ENCODE measurements at regions not wholly inside any gene's neighbourhood (a gene's known extent, or its start where the extent isn't known, plus 50 kb on each side); places are given as distances from the start of the nearest gene placed in this dataset.

- no peak for DNase-seq (ENCODE audit: low read depth)
Observed at GRCh38 chr3:14286887-14287500, 108.4 kb downstream of the LSM3 start.

GRCh38 chr3:14288177-14288788 is 109.7 kb downstream of the LSM3 start:
- no peak for DNase-seq (ENCODE audit: low read depth)

GRCh38 chr3:14288833-14289451 is 110.3 kb downstream of the LSM3 start:
- no peak for DNase-seq (ENCODE audit: low read depth)

- peak; percentile 43 for DNase-seq (ENCODE audit: low read depth)
Observed at GRCh38 chr3:14289590-14290461, 111.2 kb downstream of the LSM3 start.

GRCh38 chr3:14290631-14291385 is 111.6 kb upstream of the SLC6A6 start:
- no peak for DNase-seq (ENCODE audit: low read depth)

GRCh38 chr3:14295037-14295436 is 107.4 kb upstream of the SLC6A6 start:
- DNase-seq (ENCODE audit: low read depth): no peak

- DNase-seq (ENCODE audit: low read depth): no peak
Observed at GRCh38 chr3:14295801-14296200, 106.6 kb upstream of the SLC6A6 start.

GRCh38 chr3:14297305-14297704 is 105.1 kb upstream of the SLC6A6 start:
- no peak for DNase-seq (ENCODE audit: low read depth)

- no peak for DNase-seq (ENCODE audit: low read depth)
Observed at GRCh38 chr3:14297784-14298236, 104.6 kb upstream of the SLC6A6 start.

GRCh38 chr3:14298442-14298841 is 104.0 kb upstream of the SLC6A6 start:
- no peak for DNase-seq (ENCODE audit: low read depth)

- DNase-seq (ENCODE audit: low read depth): no peak
Observed at GRCh38 chr3:14298991-14299555, 103.3 kb upstream of the SLC6A6 start.

- no peak for DNase-seq (ENCODE audit: low read depth)
Observed at GRCh38 chr3:14299767-14300166, 102.6 kb upstream of the SLC6A6 start.

GRCh38 chr3:14300721-14301399 is 101.5 kb upstream of the SLC6A6 start:
- DNase-seq (ENCODE audit: low read depth): no peak

- DNase-seq (ENCODE audit: low read depth): no peak
Observed at GRCh38 chr3:14301558-14301957, 100.8 kb upstream of the SLC6A6 start.

GRCh38 chr3:14303336-14304100 is 98.9 kb upstream of the SLC6A6 start:
- no peak for DNase-seq (ENCODE audit: low read depth)

- no peak for DNase-seq (ENCODE audit: low read depth)
Observed at GRCh38 chr3:14304101-14305045, 98.0 kb upstream of the SLC6A6 start.

- DNase-seq (ENCODE audit: low read depth): no peak
Observed at GRCh38 chr3:14305324-14305723, 97.1 kb upstream of the SLC6A6 start.

GRCh38 chr3:14306142-14306541 is 96.3 kb upstream of the SLC6A6 start:
- DNase-seq (ENCODE audit: low read depth): no peak

Measured in forelimb muscle (tissue), 1 donor.